HG03558 (cell line): ENCODE measurements at regions not wholly inside any gene's neighbourhood (a gene's known extent, or its start where the extent isn't known, plus 50 kb on each side); places are given as distances from the start of the nearest gene placed in this dataset.

Experiments used
- ATAC-seq: cut with Tn5 transposase; IDR thresholded peaks from one replicate; pipeline ENCODE4 v1.9.1; 2021; ENCODE audit warnings: moderate number of reproducible peaks; ENCODE audit not compliant: unreplicated experiment; ENCODE audit errors: extremely low read depth

- no peak for ATAC-seq
These were observed 556.6 kb upstream of the SALL1 start for GRCh38 chr16:51707666-51708065.

DNA sequence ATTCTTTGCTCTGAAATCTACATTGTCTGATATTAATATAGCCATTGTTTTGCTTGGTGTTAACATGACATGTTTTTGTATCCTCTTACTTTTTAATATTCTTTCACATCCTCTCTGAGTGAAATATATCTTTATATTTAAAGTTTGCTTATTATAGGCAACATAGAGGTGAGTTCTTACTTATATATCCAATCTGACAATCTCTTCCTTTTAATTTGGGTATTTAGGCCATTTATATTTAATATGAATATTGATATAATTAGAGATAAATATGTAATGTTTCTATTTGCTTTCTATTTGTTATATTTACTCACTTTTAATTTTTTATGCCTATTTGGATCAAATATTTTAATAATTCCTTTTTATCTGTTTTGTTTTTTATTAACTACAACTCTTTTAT lies 554.1 kb upstream of the SALL1 start:
- ATAC-seq, result no peak

- no peak for ATAC-seq
These were observed 550.0 kb upstream of the SALL1 start for GRCh38 chr16:51701025-51701424.

GRCh38 chr16:51699686-51700396 lies 548.8 kb upstream of the SALL1 start:
- no peak for ATAC-seq

DNA sequence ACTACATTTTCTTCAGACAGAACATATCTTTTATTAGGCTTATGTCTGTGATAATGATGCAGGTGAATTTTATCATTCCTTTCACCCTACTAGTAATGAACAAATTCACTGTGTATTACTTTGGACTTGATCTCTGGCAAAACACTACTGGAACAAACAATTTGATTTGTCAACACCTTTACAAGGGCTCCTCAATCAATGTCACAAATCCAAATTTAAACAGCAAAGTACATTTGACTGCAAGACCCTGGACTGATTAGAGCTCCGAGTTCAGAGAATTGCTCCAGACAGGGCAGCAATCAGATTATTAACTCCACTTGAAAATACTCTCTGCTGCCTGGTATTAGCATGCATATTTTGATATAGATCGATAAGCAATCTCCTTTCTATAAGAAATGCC lies 547.6 kb upstream of the SALL1 start:
- no peak for ATAC-seq

DNA sequence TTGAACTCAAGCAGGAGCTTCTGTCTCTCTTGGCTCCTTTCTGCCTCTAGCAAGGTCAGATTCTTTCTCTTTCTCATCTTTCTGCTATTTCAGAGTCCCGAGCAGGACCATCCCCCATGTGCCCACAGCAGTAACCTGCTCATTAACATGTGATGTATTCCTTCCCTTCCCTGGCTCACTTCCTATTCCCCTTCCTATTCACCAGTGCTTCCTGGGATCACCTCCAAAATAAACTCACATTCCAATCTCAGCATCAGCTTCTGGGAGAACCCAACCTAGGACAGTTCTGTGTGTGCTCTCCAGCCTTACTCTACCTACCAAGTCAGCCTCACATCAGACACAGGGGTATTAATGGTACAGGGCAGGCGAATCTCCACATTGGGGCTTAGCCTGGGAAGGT lies 546.4 kb upstream of the SALL1 start:
- no peak for ATAC-seq

DNA sequence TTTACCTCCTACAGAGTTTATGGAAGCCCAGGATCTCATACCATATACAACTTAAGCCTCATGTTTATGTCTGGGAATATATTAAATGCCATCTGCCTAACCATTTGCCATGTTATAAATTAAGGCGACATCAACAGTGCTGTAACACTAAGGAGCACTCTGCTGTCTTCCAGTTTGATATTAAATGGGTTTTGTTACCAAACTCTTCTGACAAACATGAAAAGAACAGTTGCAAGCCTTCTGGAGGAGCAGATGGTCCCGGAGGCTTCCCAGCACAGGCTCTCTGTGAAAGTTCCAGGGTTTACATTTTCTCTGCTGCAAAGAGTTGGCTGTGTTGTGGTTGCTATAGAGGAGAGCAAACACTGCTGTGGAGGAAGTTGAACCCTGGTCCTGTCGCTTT lies 545.3 kb upstream of the SALL1 start:
- ATAC-seq, result no peak

- no peak for ATAC-seq
These were observed 540.0 kb upstream of the SALL1 start for GRCh38 chr16:51691109-51691508.

GRCh38 chr16:51685498-51685897 lies 534.4 kb upstream of the SALL1 start:
- ATAC-seq, result no peak

GRCh38 chr16:51683882-51684281 lies 532.8 kb upstream of the SALL1 start:
- no peak for ATAC-seq

DNA sequence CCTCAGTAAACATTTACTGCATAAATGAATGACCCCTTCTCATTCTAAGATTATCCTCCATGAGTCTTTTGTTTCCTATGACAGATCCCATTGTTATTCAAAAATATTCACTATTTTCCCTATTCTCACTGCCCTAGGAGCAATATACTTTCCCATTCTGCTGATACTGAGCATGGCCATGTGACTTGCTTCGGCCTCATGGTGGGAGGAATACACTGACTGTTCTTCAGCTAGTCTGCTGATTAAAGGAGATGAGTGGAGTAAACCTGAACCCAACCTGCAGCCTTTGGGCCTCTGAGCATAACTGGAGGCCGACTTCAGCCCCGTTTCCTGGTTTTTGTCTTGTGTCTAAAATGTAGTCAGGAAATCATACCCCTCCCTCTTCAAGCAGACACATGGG lies 531.8 kb upstream of the SALL1 start:
- no peak for ATAC-seq

GRCh38 chr16:51674615-51675014 lies 523.5 kb upstream of the SALL1 start:
- ATAC-seq, result no peak

- no peak for ATAC-seq
These were observed 519.5 kb upstream of the SALL1 start for GRCh38 chr16:51670527-51670926.

DNA sequence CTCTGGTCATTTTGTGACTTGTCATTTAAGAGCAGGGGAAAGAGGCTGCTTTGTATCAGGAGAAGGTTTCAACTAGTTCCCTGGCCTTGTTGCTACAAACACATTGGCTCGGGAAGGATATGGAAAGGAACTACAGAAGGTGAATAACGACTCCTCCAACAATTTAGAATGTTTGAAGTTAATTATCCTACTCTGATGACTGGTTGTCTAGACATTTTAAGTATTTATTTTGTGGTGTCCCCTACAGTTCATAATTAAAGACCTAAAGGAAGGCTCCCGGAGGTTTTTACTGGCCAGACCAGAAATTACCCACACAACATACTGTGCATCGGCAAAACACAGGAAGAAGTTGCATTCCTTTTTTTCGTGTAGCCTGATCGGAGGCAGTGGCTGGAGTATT lies 515.8 kb upstream of the SALL1 start:
- no peak for ATAC-seq

DNA sequence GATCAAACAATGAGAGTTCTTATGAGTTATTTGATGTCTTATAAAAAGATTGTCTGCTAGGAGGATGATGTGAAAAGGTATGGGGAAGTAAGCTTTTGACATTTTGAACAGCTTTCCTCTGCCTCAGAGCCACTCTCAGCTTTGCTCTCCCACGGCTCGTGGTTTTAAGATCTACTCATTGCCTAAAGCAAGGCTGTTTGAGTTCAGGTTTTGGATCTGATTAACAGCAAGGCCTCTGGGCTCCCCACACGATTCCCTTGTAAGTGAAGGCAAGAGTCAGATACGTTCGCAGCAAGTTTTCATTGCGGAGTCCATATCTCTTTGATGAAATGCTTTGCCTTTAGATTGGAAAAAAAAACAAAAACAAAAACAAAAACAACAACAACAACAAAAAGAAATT lies 515.0 kb upstream of the SALL1 start:
- ATAC-seq, result no peak

DNA sequence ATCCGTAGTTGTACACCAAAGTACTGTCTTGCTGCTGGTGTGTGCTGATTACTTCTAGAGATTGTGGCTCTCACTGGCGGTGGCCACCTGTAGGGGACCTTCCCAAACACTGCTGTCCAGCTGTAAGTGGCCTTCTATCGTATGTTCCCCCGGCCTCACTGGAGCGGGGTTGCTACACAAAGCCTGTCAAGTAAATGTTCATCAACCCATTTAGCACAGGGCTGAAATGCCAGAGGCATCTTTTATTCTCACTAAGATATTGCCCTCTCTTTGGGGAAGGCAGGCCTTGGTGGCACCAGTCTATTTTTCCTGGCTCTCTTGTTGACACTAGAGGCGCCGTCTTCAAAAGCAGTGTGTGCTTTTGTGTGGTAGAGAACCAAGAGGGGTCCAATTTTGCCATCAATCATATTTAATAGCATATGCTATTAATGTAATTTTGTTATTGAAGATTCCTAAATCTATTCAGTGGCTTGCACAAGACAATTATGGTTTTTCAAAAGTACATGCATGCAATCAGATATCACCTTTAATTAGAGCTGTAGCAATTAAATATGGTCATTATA lies 514.4 kb upstream of the SALL1 start:
- no peak for ATAC-seq

GRCh38 chr16:51658531-51658930 lies 507.5 kb upstream of the SALL1 start:
- no peak for ATAC-seq

DNA sequence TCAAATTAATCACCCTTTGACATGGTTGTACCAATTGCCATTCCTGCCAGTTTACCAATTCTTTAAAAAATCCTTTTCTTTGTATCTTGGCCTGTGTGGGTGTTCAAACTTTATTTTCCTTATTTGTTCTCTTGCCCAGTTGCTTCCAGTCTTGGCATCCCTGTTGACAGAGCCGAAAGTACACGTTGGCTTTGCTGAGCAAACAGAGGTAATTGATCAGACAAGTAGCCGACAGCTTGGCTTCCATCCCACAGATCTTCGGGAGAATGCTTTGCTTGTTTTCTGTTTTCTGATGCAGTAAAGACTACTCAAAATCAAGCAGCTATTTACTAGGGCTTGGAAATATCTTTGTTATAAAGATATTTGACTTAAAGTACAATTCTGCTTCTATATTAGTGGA lies 506.8 kb upstream of the SALL1 start:
- no peak for ATAC-seq

- ATAC-seq, result no peak
These were observed 504.2 kb upstream of the SALL1 start for GRCh38 chr16:51655249-51655648.

DNA sequence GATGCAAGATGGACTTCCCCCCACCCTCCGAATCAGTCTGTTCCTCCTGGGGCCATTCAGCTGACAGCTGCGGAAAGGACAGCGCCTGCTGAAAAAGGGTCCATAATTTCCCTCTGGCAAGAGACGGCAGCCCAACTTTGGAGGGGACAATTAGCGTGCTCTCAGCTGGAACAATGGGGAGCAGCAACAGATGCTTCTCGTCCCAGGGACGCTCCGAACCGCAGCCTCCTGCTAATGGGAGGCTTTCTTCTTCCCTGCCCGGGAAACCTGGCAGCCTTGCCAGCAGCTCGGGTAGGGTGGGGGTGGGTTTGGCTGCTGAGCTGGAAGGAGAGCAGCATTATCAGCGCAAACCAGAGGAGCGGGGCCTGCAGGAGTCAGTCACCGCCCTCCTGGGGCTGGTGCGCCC lies 500.0 kb upstream of the SALL1 start:
- no peak for ATAC-seq

DNA sequence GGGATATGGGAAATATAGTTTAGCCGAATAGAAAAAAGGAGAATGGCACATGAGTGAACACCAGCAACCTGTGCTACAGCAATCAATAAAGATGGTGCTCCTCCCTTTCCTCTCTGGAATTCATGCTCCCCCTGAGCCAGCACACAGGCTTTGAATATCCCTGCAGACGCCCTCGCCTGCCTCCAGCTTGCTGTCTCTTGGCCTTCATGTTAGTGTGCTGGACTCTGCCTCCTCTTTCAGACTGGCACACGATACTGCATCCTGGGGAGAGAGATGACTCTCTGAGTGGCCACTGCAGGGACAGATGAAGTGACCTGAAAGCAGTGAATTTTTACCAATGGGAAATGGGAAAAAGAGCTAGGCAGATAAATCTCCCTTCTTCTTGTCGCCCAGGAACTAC lies 498.6 kb upstream of the SALL1 start:
- no peak for ATAC-seq

GRCh38 chr16:51648526-51648925 lies 497.5 kb upstream of the SALL1 start:
- ATAC-seq, result no peak
